ENCODE measurements at regions not wholly inside any gene's neighbourhood (a gene's known extent, or its start where the extent isn't known, plus 50 kb on each side); places are given as distances from the start of the nearest gene placed in this dataset.

DNA sequence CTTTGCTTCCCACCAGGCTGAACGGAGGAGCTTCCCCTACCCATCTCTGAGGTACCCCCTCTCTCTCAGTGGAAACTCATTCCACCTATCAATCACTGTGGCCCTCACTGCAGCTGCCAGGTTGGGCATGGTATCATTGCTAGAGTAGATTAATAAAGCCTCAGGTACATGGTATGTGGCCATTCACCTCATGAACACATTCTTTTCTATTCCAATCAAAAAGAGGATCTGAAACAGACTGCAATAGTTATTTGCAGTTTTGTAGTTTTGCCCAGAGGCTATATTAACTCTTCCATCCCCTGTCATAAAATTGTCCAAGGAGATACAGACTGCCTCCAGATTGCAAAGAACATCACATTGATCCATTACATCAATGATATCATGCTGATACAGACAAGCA, 85.8 kb upstream of the MVB12B start:
- DNase-seq (ENCODE audit: low spot score), result no peak

DNA sequence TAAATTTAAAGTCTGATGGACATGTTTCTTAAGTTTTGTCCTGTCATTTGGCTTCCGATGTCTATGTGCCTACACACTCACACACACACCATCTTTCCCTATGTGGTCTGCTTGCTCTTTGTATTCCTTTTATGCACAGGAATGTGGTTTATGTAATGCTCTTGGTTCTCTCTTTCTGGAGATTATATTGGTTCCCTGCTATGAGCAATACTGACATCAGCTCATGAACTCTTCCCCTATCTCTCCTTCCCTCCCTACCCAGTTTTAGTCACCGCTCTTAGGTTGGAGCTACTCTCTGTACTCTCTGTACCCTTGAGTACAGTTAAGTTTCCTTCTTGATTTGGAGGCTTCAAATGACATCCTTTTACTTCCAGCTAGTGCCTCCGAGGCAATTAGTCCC, 77.9 kb upstream of the MVB12B start:
- DNase-seq (ENCODE audit: low spot score), result peak; percentile 19

DNA sequence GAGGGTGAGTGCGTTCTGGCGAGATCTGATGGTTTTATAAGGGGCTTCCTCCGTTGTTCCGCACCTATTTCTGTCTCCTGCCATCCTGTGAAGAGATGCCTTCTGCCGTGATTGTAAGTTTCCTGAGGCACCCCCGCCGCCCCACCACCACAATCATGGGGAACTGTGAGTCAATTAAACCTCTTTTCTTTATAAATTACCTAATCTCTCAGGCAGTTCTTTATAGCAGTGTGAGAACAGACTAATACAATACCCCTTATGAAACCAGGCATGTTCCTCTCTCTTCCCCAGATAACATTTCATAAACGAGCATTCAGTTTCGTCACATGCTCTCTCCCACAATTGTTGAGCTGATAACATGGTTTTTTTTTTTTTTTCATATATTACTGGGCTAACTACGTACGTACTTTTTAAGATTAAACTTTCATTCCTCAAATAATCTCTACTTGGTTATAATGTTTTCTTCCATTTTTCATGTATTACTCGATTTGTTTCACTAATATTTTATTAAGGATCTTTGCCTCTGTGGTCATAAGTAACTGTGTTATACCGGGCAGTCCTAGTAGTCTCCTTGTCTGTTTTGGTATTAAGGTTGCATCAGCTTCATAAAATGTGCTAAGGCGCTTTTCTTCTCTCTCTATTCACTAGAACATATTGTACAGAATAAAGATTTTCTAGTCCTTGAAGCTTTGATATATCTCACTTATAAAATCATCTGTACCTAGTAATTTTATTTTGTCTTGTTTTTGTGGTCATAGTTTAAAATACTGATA, 64.9 kb upstream of the MVB12B start:
- DNase-seq (ENCODE audit: low spot score), result no peak

DNA sequence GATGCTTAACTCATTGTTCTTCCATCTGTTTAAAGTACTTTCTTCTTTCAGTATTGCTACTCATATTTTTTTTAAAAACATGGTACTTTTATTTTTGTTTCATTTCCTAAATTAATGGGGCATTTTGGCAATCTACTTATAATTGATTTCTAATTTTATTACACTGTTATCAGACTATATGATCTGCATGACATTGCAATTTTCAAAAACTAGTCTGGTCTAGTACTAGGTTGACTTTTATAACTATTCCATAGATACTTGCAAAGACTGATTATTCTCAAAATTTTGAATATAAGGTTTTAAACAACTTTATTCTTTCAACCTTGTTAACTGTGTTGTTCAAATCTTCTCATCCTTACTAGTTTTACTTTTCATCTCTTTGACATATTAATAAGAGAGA, 63.9 kb upstream of the MVB12B start:
- DNase-seq (ENCODE audit: low spot score), result no peak

DNA sequence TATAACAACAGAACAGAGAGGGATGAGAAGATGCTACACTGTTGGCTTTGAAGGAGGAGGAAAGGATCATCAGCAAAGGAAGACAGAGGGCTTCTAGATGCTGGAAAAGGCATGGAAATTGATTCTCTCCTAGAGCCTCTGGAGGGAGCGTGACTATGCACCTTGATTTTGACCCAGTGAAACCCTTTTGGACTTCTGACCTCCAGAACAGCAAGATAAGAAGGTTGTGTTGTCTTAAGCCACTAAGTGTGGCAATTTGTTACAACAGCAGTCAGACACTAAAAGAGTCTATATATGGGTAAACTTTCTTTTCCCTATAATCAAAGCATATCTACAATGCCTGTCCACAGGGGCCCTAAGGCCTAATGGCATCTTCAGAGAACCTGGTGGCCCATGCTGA, 56.1 kb upstream of the MVB12B start:
- no peak for DNase-seq (ENCODE audit: low spot score)

DNA sequence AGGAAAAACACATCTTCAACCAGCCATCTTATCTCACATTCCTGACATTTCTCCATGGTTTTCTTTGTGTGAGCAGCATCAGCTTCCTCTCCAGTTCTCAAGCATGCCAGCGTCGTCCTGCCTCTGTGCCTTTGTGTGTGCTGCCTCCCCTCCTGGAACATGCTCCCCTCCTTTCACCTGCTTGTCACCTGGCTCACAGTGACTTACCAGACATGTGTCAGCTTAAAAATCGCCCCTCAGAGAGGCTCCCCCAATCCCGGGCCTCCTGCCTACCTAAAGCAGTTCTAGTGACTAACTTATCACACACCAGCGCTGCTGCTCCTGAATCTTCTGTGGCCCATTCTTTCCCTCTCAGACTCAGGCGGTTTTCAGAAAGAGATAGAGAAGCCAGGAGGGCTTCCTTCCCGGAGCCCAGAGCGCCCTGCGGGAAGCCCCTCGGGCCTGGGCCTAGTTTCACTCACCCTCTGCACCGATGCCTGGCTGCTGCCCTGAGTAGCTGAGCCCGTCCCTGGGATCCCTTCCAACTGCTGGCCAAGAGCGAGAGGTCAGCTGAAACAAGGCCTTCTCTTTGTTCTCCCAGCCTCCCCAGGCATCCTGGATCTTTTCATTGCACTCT, 51.1 kb upstream of the MVB12B start:
- peak; percentile 17 for DNase-seq (ENCODE audit: low spot score)

DNA sequence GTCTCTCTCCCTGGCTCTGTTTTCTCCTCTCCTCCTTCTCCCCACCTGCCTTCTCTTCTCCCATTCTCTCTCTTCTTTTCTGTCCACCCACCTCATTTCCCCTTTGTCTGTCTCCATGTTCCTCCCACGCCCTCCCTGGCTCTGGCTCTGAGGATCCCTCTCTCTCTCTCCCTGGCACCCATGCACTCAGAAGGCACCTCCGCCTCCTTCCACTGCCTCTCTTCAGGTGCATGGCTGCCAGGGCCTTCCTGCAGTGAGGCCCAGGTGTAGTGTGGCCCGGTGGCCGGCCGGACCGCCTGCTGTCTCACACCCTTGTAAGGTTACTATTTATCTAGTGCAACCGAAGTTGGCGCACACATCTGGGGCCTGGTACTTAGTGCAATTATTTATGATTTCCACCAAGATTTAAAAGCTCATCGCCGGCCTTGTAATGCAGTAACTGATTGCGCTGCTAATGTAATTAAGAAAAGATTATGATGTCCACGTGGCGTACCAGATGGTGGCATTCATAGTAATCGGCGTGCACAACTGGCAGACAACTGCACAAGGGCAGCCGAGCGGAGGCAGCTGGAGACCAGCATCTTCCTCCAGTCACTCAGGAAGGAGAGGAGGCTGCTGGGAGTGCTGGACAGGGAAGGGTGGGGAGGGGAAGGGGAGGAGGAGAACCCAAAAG, 50.4 kb upstream of the MVB12B start:
- DNase-seq (ENCODE audit: low spot score), result no peak

Data from umbilical cord (tissue), 1 donor.